ENCODE measurements at regions not wholly inside any gene's neighbourhood (a gene's known extent, or its start where the extent isn't known, plus 50 kb on each side); places are given as distances from the start of the nearest gene placed in this dataset.
"Not testable (repeated sequence)": the region's sequence is repeated elsewhere in the genome, so short reads cannot be mapped to it uniquely, and the experiment has no call there.

GRCh38 chr4:115222061-115222460, 108.6 kb upstream of the NDST4 start:
- no peak for DNase-seq (ENCODE audit: low read depth)

GRCh38 chr4:115219862-115220261, 106.4 kb upstream of the NDST4 start:
- DNase-seq (ENCODE audit: low read depth): no peak

- DNase-seq (ENCODE audit: low read depth): no peak
These were observed 106.0 kb upstream of the NDST4 start for GRCh38 chr4:115219315-115219860.

- no peak for DNase-seq (ENCODE audit: low read depth)
These were observed 102.5 kb upstream of the NDST4 start for GRCh38 chr4:115215935-115216334.

- DNase-seq (ENCODE audit: low read depth): no peak
These were observed 100.3 kb upstream of the NDST4 start for GRCh38 chr4:115213716-115214115.

GRCh38 chr4:115201042-115201330, 87.6 kb upstream of the NDST4 start:
- DNase-seq (ENCODE audit: low read depth): no peak

GRCh38 chr4:115200201-115201041, 87.0 kb upstream of the NDST4 start:
- not testable (repeated sequence) for DNase-seq (ENCODE audit: low read depth)

- DNase-seq (ENCODE audit: low read depth): not testable (repeated sequence)
These were observed 81.2 kb upstream of the NDST4 start for GRCh38 chr4:115194612-115195011.

- DNase-seq (ENCODE audit: low read depth): no peak
These were observed 77.1 kb upstream of the NDST4 start for GRCh38 chr4:115190529-115190928.

GRCh38 chr4:115187136-115187535, 73.7 kb upstream of the NDST4 start:
- DNase-seq (ENCODE audit: low read depth): no peak

- DNase-seq (ENCODE audit: low read depth): not testable (repeated sequence)
These were observed 66.1 kb upstream of the NDST4 start for GRCh38 chr4:115179438-115180062.

GRCh38 chr4:115178687-115179086, 65.3 kb upstream of the NDST4 start:
- not testable (repeated sequence) for DNase-seq (ENCODE audit: low read depth)

- no peak for DNase-seq (ENCODE audit: low read depth)
These were observed 57.8 kb upstream of the NDST4 start for GRCh38 chr4:115171220-115171619.

- no peak for DNase-seq (ENCODE audit: low read depth)
These were observed 52.1 kb upstream of the NDST4 start for GRCh38 chr4:115165503-115165902.

Data from fibroblast of the conjunctiva (primary cell).